COR-L47 (cell line): ENCODE measurements at regions not wholly inside any gene's neighbourhood (a gene's known extent, or its start where the extent isn't known, plus 50 kb on each side); places are given as distances from the start of the nearest gene placed in this dataset.

ENCODE experiments used
- DNase-seq: peaks from one replicate; lab custom pipeline; 2025; lab: John Stamatoyannopoulos, UW

GRCh38 chr21:16911166-16911607, 601.7 kb upstream of the CXADR start:
- no peak for DNase-seq

GRCh38 chr21:16912075-16912474, 600.8 kb upstream of the CXADR start:
- no peak for DNase-seq

GRCh38 chr21:16913010-16913409, 599.8 kb upstream of the CXADR start:
- no peak for DNase-seq

GRCh38 chr21:16928439-16928838, 584.4 kb upstream of the CXADR start:
- no peak for DNase-seq

GRCh38 chr21:16932314-16932713, 580.5 kb upstream of the CXADR start:
- no peak for DNase-seq

- DNase-seq = peak; percentile 35
Observed at GRCh38 chr21:16942703-16943102, 570.1 kb upstream of the CXADR start.

GRCh38 chr21:16943231-16943630, 569.6 kb upstream of the CXADR start:
- DNase-seq = no peak

- DNase-seq = no peak
Observed at GRCh38 chr21:16945580-16945979, 567.3 kb upstream of the CXADR start.

- no peak for DNase-seq
Observed at GRCh38 chr21:16956824-16957223, 556.0 kb upstream of the CXADR start.

GRCh38 chr21:16965424-16965823, 547.4 kb upstream of the CXADR start:
- no peak for DNase-seq

GRCh38 chr21:16968436-16968835, 544.4 kb upstream of the CXADR start:
- DNase-seq = no peak

- DNase-seq = no peak
Observed at GRCh38 chr21:16969636-16970035, 543.2 kb upstream of the CXADR start.

- DNase-seq = no peak
Observed at GRCh38 chr21:16974060-16974459, 538.8 kb upstream of the CXADR start.

- no peak for DNase-seq
Observed at GRCh38 chr21:16976193-16976592, 536.6 kb upstream of the CXADR start.

- no peak for DNase-seq
Observed at GRCh38 chr21:16978309-16978895, 534.4 kb upstream of the CXADR start.

- no peak for DNase-seq
Observed at GRCh38 chr21:16979574-16979973, 533.3 kb upstream of the CXADR start.

GRCh38 chr21:16983420-16983819, 529.4 kb upstream of the CXADR start:
- DNase-seq = peak; percentile 39

GRCh38 chr21:16992448-16992847, 520.4 kb upstream of the CXADR start:
- no peak for DNase-seq

- no peak for DNase-seq
Observed at GRCh38 chr21:16993416-16994038, 519.3 kb upstream of the CXADR start.

- no peak for DNase-seq
Observed at GRCh38 chr21:17002594-17003257, 510.1 kb upstream of the CXADR start.

GRCh38 chr21:17003258-17003615, 509.6 kb upstream of the CXADR start:
- DNase-seq = no peak

GRCh38 chr21:17003763-17004373, 509.0 kb upstream of the CXADR start:
- no peak for DNase-seq

- DNase-seq = no peak
Observed at GRCh38 chr21:17032141-17032655, 480.6 kb upstream of the CXADR start.
